Peyer's patch (tissue), 4 donors: ENCODE measurements at regions not wholly inside any gene's neighbourhood (a gene's known extent, or its start where the extent isn't known, plus 50 kb on each side); places are given as distances from the start of the nearest gene placed in this dataset.

ENCODE experiments used
- CTCF ChIP-seq, 6 experiments: fragments of 450-650 bp in 4 of 6; fragments of 200-600 bp in 2 of 6; sonication (generic) in 1 of 6; IDR thresholded peaks; one replicate each; pipeline ENCODE4 v1.5.1; 2017 to 2019; ENCODE audit warnings: antibody characterized with exemption in 6 of 6, mild to moderate bottlenecking in 3 of 6, moderate library complexity in 1 of 6
- POLR2A ChIP-seq, 2 donors: fragments of 450-650 bp; IDR thresholded peaks; one replicate each; pipeline ENCODE4 v1.5.1; 2017; ENCODE audit warnings: antibody characterized with exemption in 2 of 2, mild to moderate bottlenecking in 2 of 2, moderate library complexity in 2 of 2

- TF ChIP-seq POLR2A (IDR thresholded peaks at IDR 0.05) (no peak), CTCF (IDR thresholded peaks at IDR 0.05) (no peak)
These were observed 50.2 kb upstream of the PHYHIPL start for GRCh38 chr10:59126261-59126660.
